ENCODE measurements at regions not wholly inside any gene's neighbourhood (a gene's known extent, or its start where the extent isn't known, plus 50 kb on each side); places are given as distances from the start of the nearest gene placed in this dataset.

GRCh38 chr11:97814325-97814959, 1206.3 kb upstream of the CNTN5 start:
- DNase-seq, result no peak

- DNase-seq, result no peak
Measured at GRCh38 chr11:97815667-97816066, 1205.1 kb upstream of the CNTN5 start.

GRCh38 chr11:97832451-97832850, 1188.3 kb upstream of the CNTN5 start:
- no peak for DNase-seq

GRCh38 chr11:97833412-97833811, 1187.3 kb upstream of the CNTN5 start:
- no peak for DNase-seq

GRCh38 chr11:97844016-97844415, 1176.7 kb upstream of the CNTN5 start:
- DNase-seq, result no peak

- DNase-seq, result no peak
Measured at GRCh38 chr11:97847730-97848129, 1173.0 kb upstream of the CNTN5 start.

GRCh38 chr11:97850701-97851100, 1170.0 kb upstream of the CNTN5 start:
- no peak for DNase-seq

GRCh38 chr11:97854357-97854756, 1166.4 kb upstream of the CNTN5 start:
- no peak for DNase-seq

GRCh38 chr11:97854877-97855276, 1165.9 kb upstream of the CNTN5 start:
- DNase-seq, result no peak

- DNase-seq, result no peak
Measured at GRCh38 chr11:97856666-97857065, 1164.1 kb upstream of the CNTN5 start.

- no peak for DNase-seq
Measured at GRCh38 chr11:97860237-97860636, 1160.5 kb upstream of the CNTN5 start.

GRCh38 chr11:97862021-97862420, 1158.7 kb upstream of the CNTN5 start:
- no peak for DNase-seq

GRCh38 chr11:97865424-97866012, 1155.2 kb upstream of the CNTN5 start:
- no peak for DNase-seq

- no peak for DNase-seq
Measured at GRCh38 chr11:97871816-97872215, 1148.9 kb upstream of the CNTN5 start.

GRCh38 chr11:97880209-97880608, 1140.5 kb upstream of the CNTN5 start:
- no peak for DNase-seq

GRCh38 chr11:97883086-97883485, 1137.7 kb upstream of the CNTN5 start:
- no peak for DNase-seq

- DNase-seq, result no peak
Measured at GRCh38 chr11:97888641-97889040, 1132.1 kb upstream of the CNTN5 start.

GRCh38 chr11:97890466-97890865, 1130.3 kb upstream of the CNTN5 start:
- DNase-seq, result no peak

- peak; percentile 77 for DNase-seq
Measured at GRCh38 chr11:97893612-97894011, 1127.1 kb upstream of the CNTN5 start.

- DNase-seq, result no peak
Measured at GRCh38 chr11:97894978-97895377, 1125.8 kb upstream of the CNTN5 start.

GRCh38 chr11:97895572-97895971, 1125.2 kb upstream of the CNTN5 start:
- no peak for DNase-seq

GRCh38 chr11:97902828-97903227, 1117.9 kb upstream of the CNTN5 start:
- no peak for DNase-seq

- DNase-seq, result no peak
Measured at GRCh38 chr11:97905101-97905500, 1115.6 kb upstream of the CNTN5 start.

- DNase-seq, result no peak
Measured at GRCh38 chr11:97905671-97906070, 1115.1 kb upstream of the CNTN5 start.

GRCh38 chr11:97908354-97908753, 1112.4 kb upstream of the CNTN5 start:
- no peak for DNase-seq

All from NCI-H2171 (cell line).